Calu3 (cell line): ENCODE measurements at regions not wholly inside any gene's neighbourhood (a gene's known extent, or its start where the extent isn't known, plus 50 kb on each side); places are given as distances from the start of the nearest gene placed in this dataset.
"Not testable (repeated sequence)": the region's sequence is repeated elsewhere in the genome, so short reads cannot be mapped to it uniquely, and the experiment has no call there.

Experiments used
- BruUV-seq: library from RNA; stranded (reverse); fragments of 400-500 nt; replicated peaks from 2 replicates; lab custom pipeline; 2021; lab: Mats Ljungman, UMichigan
- CTCF ChIA-PET: fragments of 300-600 bp; sonication (Branson Sonifier 250); formaldehyde crosslinking; loops from one replicate; lab custom pipeline; 2022; ENCODE audit warnings: antibody characterized with exemption; lab: Charles Lee
- DNase-seq: peaks from one replicate; pipeline ENCODE4 v3.0.0; 2022
- H3K27ac Mint-ChIP-seq: one replicate; pipeline ENCODE4 v1.8.0; 2022; ENCODE audit warnings: mixed read lengths; ENCODE audit not compliant: unreplicated experiment
- H3K27me3 Mint-ChIP-seq: one replicate; pipeline ENCODE4 v1.8.0; 2022; ENCODE audit warnings: mixed read lengths; ENCODE audit not compliant: unreplicated experiment
- H3K36me3 Mint-ChIP-seq: one replicate; pipeline ENCODE4 v1.8.0; 2022; ENCODE audit warnings: mild to moderate bottlenecking, moderate library complexity, mixed read lengths; ENCODE audit not compliant: insufficient read depth, unreplicated experiment
- H3K4me1 Mint-ChIP-seq: one replicate; pipeline ENCODE4 v1.8.0; 2022; ENCODE audit warnings: mild to moderate bottlenecking, low read depth, mixed read lengths; ENCODE audit not compliant: unreplicated experiment
- H3K4me3 Mint-ChIP-seq: one replicate; pipeline ENCODE4 v1.8.0; 2022; ENCODE audit warnings: mild to moderate bottlenecking, low read depth, moderate library complexity, mixed read lengths; ENCODE audit not compliant: unreplicated experiment
- H3K9me3 Mint-ChIP-seq: one replicate; pipeline ENCODE4 v1.8.0; 2022; ENCODE audit warnings: low read depth, mixed read lengths; ENCODE audit not compliant: unreplicated experiment
- intact Hi-C: fragments of 100-400 bp; cut with micrococcal nuclease; formaldehyde crosslinking; loops from one replicate; pipeline ENCODE4 v1.10.0; 2022; ENCODE audit not compliant: unreplicated experiment
- TF ChIP-seq, protein P1 (sequence below): fragments of 200-600 bp; IDR thresholded peaks from one replicate; pipeline ENCODE4 v1.8.0; 2022; ENCODE audit warnings: antibody characterized with exemption; ENCODE audit not compliant: unreplicated experiment

DNA sequence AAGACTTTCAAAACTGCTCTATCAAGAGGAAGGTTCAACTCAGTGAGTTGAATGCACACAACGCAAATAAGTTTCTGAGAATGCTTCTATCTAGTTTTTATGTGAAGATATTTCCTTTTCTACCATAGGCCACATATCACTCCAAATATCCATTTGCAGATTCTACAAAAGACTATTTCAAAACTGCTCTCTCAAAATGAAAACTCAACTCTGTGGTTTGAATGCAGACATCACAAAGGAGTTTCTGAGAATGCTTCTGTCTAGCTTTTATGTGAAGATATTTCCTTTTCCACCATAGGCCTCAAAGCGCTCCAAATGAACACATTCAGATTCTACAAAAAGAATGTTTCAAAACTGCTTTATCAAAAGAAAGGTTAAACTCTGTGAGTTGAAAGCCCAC is 1093.1 kb upstream of the DEFB115 start:
- H3K27ac Mint-ChIP-seq, CTCF ChIA-PET, H3K9me3 Mint-ChIP-seq, DNase-seq, H3K4me1 Mint-ChIP-seq, intact Hi-C loops, H3K27me3 Mint-ChIP-seq, H3K4me3 Mint-ChIP-seq, BruUV-seq, H3K36me3 Mint-ChIP-seq: not testable (repeated sequence)

DNA sequence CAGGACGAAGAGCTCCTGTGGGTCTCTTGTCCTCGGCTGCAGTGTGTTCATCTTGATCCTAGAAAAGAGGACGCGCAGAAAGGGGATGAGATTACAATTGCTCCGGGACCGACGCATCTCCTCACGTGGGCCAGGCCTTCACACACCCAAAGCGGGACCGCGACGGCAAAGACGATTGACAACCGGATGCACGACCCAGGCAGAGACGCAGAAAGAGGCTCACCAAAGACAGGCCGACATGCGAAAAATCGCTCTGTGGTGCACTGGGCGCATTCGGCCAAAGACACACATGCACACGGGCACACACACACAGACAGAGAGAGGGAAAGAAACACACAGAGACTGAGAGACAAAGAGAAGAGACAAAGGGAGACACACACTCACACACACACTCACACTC is 1089.9 kb upstream of the DEFB115 start:
- no TSS peak for BruUV-seq
- TF ChIP-seq, protein P1, sequence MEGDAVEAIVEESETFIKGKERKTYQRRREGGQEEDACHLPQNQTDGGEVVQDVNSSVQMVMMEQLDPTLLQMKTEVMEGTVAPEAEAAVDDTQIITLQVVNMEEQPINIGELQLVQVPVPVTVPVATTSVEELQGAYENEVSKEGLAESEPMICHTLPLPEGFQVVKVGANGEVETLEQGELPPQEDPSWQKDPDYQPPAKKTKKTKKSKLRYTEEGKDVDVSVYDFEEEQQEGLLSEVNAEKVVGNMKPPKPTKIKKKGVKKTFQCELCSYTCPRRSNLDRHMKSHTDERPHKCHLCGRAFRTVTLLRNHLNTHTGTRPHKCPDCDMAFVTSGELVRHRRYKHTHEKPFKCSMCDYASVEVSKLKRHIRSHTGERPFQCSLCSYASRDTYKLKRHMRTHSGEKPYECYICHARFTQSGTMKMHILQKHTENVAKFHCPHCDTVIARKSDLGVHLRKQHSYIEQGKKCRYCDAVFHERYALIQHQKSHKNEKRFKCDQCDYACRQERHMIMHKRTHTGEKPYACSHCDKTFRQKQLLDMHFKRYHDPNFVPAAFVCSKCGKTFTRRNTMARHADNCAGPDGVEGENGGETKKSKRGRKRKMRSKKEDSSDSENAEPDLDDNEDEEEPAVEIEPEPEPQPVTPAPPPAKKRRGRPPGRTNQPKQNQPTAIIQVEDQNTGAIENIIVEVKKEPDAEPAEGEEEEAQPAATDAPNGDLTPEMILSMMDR = no peak
- DNase-seq = no peak
- no peak overlapping the region for H3K4me3 Mint-ChIP-seq
- intact Hi-C loops = no loop called here
- peaks cover 9% of the 10 kb centered on the region for H3K9me3 Mint-ChIP-seq
- H3K4me1 Mint-ChIP-seq = no peaks in the 10 kb centered on the region
- H3K27ac Mint-ChIP-seq = no peak overlapping the region
- no peaks in the 10 kb centered on the region for H3K27me3 Mint-ChIP-seq
- CTCF ChIA-PET = no interaction called here
- no peaks in the 10 kb centered on the region for H3K36me3 Mint-ChIP-seq

DNA sequence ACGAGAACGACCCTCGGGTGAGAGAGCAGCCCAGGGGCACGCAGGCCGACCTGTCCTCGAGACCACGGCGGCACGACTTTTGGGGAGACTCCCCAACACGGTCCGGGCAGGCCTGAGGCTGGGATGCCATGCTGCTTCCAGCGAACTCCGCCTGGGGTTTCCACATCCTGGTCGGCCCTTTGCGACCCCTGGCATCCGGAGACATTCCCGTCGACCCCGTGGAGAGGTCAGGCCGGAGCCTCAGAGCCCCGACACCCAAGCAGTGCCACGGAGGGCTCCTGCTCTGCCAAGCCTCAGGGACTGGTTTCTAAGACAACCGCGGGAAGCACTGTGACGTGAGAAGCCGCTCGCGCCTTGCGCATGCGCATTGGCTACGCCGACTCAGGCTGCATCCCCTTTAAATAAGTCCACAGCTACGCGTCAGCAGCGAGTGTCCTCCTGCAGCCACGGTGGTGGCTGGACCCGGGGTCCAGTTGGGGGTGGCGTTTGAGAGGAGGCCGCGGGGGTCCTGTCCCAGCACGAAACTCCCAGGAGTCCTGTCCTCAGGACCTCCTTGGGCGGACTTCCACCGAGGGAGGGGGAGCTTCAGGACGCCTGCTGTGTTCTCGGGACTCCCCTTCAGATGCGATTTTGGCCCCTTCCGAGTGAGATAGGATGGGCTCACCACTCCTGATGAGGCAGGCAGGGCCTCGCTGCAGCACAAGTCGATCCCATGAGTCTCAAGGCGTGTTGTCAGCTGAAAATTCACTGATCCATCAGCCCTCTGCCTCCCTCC is 1089.3 kb upstream of the DEFB115 start:
- no peak for DNase-seq
- no peak overlapping the region for H3K4me3 Mint-ChIP-seq
- H3K27me3 Mint-ChIP-seq = no peaks in the 10 kb centered on the region
- TF ChIP-seq, protein P1 = no peak
- no peaks in the 10 kb centered on the region for H3K36me3 Mint-ChIP-seq
- no TSS peak for BruUV-seq
- H3K27ac Mint-ChIP-seq = no peak overlapping the region
- CTCF ChIA-PET = no interaction called here
- peaks cover 9% of the 10 kb centered on the region for H3K9me3 Mint-ChIP-seq
- intact Hi-C loops = no loop called here
- H3K4me1 Mint-ChIP-seq = no peaks in the 10 kb centered on the region

DNA sequence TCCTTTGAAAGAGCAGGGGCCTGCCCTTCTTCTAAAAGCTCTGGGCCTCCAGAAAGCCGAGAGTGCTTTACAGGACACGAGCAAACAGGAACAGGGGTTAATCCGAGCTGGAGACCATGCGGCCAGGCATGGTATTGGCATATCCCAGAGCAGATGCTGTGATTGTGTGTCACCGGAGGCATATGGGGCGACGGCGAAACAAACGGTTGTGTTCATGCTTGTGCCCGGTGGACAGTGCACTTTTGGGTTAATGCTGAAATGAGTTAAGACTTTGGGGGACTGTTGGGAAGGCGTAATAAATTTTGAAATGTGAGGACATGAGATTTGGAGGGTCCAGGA is 1088.7 kb upstream of the DEFB115 start:
- CTCF ChIA-PET = no interaction called here
- TF ChIP-seq, protein P1 = no peak
- Mint-ChIP-seq H3K27me3 (no peaks in the 10 kb centered on the region), H3K27ac (no peak overlapping the region), H3K4me3 (no peak overlapping the region), H3K4me1 (no peaks in the 10 kb centered on the region), H3K9me3 (peaks cover 9% of the 10 kb centered on the region), H3K36me3 (no peaks in the 10 kb centered on the region)
- BruUV-seq = no TSS peak
- intact Hi-C loops = no loop called here
- no peak for DNase-seq

DNA sequence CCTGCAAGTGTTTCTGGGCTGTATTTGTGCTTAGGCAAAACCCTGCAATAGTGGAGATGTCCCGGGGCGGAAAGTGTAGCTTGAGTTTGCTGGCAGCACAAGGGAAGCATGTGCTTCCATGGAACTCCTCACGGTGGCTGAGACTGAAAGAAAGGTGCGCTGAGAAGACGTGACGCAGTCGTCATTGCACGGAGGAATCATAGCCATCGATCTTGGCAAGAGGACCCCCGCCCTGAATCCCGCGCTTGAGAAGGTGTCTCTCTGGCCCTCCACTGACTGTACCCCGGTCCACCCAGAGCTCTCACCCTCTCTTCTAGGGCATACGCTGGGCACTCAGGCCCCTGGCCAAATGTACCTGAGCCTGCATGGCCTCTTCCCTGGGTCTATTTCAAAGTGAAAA is 1081.8 kb upstream of the DEFB115 start:
- H3K27ac Mint-ChIP-seq = no peak overlapping the region
- H3K27me3 Mint-ChIP-seq = no peaks in the 10 kb centered on the region
- TF ChIP-seq, protein P1 = no peak
- no peaks in the 10 kb centered on the region for H3K4me1 Mint-ChIP-seq
- CTCF ChIA-PET = no interaction called here
- no peak for DNase-seq
- BruUV-seq = no TSS peak
- intact Hi-C loops = no loop called here
- H3K36me3 Mint-ChIP-seq = no peaks in the 10 kb centered on the region
- no peak overlapping the region for H3K4me3 Mint-ChIP-seq
- H3K9me3 Mint-ChIP-seq = peaks cover 2% of the 10 kb centered on the region

DNA sequence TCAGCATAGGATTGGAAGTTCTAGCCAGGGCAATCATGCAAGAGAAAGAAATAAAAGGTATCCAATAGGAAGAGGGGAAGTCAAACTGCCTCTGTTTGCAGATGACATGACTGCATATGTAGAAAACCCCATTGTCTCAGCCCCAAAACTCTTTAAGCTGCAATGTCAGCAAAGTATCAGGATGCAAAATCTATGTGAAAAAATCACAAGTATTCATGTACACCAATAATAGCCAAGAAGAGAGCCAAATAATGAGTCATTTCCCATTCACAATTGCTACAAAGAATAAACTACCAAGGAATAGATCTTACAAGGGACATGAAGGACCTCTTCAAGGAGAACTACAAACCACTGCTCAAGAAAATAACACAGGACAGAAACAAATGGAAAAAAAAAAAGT is 1074.3 kb upstream of the DEFB115 start:
- DNase-seq, H3K4me1 Mint-ChIP-seq, H3K27me3 Mint-ChIP-seq, H3K9me3 Mint-ChIP-seq, H3K27ac Mint-ChIP-seq, H3K4me3 Mint-ChIP-seq, H3K36me3 Mint-ChIP-seq, BruUV-seq, intact Hi-C loops, CTCF ChIA-PET: not testable (repeated sequence)

DNA sequence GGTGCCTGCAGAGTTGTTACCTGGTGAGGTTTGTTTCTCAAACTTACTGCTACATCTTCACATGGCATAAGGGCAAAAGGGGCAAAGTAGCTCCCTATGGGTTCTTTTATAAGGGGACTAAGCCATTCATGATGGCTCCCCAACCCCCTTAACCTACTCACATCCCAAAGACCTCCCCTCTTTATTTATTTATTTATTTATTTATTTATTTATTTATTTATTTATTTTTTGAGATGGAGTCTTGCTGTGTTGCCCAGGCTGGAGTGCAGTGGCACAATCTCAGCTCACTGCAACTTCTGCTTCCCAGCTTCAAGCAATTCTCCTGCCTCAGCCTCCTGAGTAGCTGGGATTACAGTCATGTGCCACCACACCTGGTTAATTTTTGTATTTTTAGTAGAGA is 1065.7 kb upstream of the DEFB115 start:
- BruUV-seq, DNase-seq, CTCF ChIA-PET, H3K9me3 Mint-ChIP-seq, H3K4me1 Mint-ChIP-seq, H3K36me3 Mint-ChIP-seq, H3K27ac Mint-ChIP-seq, H3K4me3 Mint-ChIP-seq, intact Hi-C loops, H3K27me3 Mint-ChIP-seq: not testable (repeated sequence)
